ENCODE measurements at regions not wholly inside any gene's neighbourhood (a gene's known extent, or its start where the extent isn't known, plus 50 kb on each side); places are given as distances from the start of the nearest gene placed in this dataset.

DNA sequence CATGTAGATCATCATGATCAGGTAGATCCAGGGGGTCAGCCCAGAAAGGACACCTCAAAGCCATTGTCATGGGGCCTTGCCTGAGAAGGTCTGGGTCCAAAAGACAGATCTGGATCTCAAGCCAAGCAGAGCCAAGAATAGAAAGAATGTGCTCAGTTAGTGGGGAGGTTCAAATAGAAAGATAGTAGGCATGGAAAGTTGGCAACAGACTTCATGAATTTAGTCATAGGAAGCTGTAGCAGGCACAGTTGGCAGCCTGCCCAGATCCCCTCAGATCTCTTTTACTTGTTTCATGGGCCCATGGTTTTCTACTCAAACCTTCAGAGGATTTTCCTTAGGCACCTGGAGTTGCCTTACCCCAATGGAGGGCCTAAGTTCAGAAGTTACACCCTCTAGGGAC is 767.0 kb downstream of the SLC4A3 start:
- H3K27me3 ChIP-seq (ENCODE audit: insufficient read depth, low read length), result no peaks in the 10 kb centered on the region
- H2AFZ ChIP-seq (ENCODE audit: low read length, unreplicated experiment), result no peak overlapping the region

GRCh38 chr2:220396287-220396686 is 768.9 kb downstream of the SLC4A3 start:
- H3K27me3 ChIP-seq (ENCODE audit: insufficient read depth, low read length), result no peaks in the 10 kb centered on the region
- no peak overlapping the region for H3K27ac ChIP-seq (ENCODE audit: low read depth, low read length)
- no peak overlapping the region for H2AFZ ChIP-seq (ENCODE audit: low read length, unreplicated experiment)
- H3K4me3 ChIP-seq (ENCODE audit: low read depth, low read length), result no peak overlapping the region
- H3K4me1 ChIP-seq (ENCODE audit: control insufficient read depth, insufficient read depth, low read length, unreplicated experiment), result peaks cover 3% of the 10 kb centered on the region
- no peaks in the 10 kb centered on the region for H3K36me3 ChIP-seq (ENCODE audit: insufficient read depth, low read length)
- H3K79me2 ChIP-seq (ENCODE audit: control insufficient read depth, insufficient read depth, low read length, unreplicated experiment), result no peaks in the 10 kb centered on the region

More for the DNA sequence above, 767.0 kb downstream of the SLC4A3 start:
- Histone ChIP-seq H3K27ac (ENCODE audit: low read depth, low read length) (no peak overlapping the region), H3K36me3 (ENCODE audit: insufficient read depth, low read length) (no peaks in the 10 kb centered on the region), H3K79me2 (ENCODE audit: control insufficient read depth, insufficient read depth, low read length, unreplicated experiment) (no peaks in the 10 kb centered on the region), H3K4me1 (ENCODE audit: control insufficient read depth, insufficient read depth, low read length, unreplicated experiment) (peaks cover 3% of the 10 kb centered on the region), H3K4me3 (ENCODE audit: low read depth, low read length) (no peak overlapping the region)

DNA sequence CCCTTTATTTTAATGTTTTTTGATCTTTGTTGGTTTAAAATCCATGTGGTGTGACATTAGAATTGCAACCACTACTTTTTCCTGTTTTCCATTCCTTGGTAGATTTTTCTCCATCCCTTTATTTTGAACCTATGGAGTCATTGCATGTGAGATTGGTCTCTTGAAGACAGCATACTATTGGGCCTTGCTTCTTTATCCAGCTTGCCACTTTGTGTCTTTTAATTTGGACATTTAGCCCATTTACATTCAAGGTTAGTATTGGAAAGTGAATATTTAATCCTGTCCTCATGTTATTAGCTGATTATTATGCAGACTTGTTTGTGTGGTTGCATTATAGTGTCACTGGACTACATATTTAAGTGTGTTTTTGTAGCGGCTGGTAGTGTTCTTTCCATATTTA is 782.9 kb downstream of the SLC4A3 start:
- no peaks in the 10 kb centered on the region for H3K4me1 ChIP-seq (ENCODE audit: control insufficient read depth, insufficient read depth, low read length, unreplicated experiment)

DNA sequence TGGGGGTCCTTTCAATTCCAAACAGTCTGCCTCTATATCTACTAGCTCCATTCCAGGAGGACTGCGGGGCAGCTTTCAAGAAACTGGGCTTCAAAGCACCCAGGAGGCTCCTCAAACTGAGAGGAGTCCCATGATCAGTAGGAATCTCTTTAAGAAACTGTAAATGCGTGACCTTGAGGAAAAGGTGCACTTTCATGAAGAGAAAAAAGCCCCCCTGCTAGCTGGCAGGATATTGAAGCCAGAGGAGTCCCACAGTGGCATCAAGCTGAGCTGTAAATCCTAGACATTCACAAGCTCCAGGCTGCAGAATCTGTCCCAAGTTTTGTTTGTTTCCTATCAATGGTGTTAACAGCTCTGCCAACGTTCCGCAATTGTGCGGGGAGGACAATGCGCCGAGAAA is 790.1 kb downstream of the SLC4A3 start:
- Histone ChIP-seq H3K36me3 (ENCODE audit: insufficient read depth, low read length) (no peaks in the 10 kb centered on the region), H3K27ac (ENCODE audit: low read depth, low read length) (no peak overlapping the region)

More for the DNA sequence above, 782.9 kb downstream of the SLC4A3 start:
- no peak overlapping the region for H2AFZ ChIP-seq (ENCODE audit: low read length, unreplicated experiment)
- no peaks in the 10 kb centered on the region for H3K79me2 ChIP-seq (ENCODE audit: control insufficient read depth, insufficient read depth, low read length, unreplicated experiment)
- no peaks in the 10 kb centered on the region for H3K36me3 ChIP-seq (ENCODE audit: insufficient read depth, low read length)
- no peak overlapping the region for H3K27ac ChIP-seq (ENCODE audit: low read depth, low read length)
- H3K4me3 ChIP-seq (ENCODE audit: low read depth, low read length), result no peak overlapping the region
- no peaks in the 10 kb centered on the region for H3K27me3 ChIP-seq (ENCODE audit: insufficient read depth, low read length)

GRCh38 chr2:220419647-220420046 is 792.2 kb downstream of the SLC4A3 start:
- H3K4me1 ChIP-seq (ENCODE audit: control insufficient read depth, insufficient read depth, low read length, unreplicated experiment), result no peaks in the 10 kb centered on the region
- H3K27me3 ChIP-seq (ENCODE audit: insufficient read depth, low read length), result no peaks in the 10 kb centered on the region
- H3K4me3 ChIP-seq (ENCODE audit: low read depth, low read length), result no peak overlapping the region
- H2AFZ ChIP-seq (ENCODE audit: low read length, unreplicated experiment), result no peak overlapping the region
- H3K36me3 ChIP-seq (ENCODE audit: insufficient read depth, low read length), result no peaks in the 10 kb centered on the region
- no peaks in the 10 kb centered on the region for H3K79me2 ChIP-seq (ENCODE audit: control insufficient read depth, insufficient read depth, low read length, unreplicated experiment)
- H3K27ac ChIP-seq (ENCODE audit: low read depth, low read length), result no peak overlapping the region

More for the DNA sequence above, 790.1 kb downstream of the SLC4A3 start:
- Histone ChIP-seq H2AFZ (ENCODE audit: low read length, unreplicated experiment) (no peak overlapping the region), H3K79me2 (ENCODE audit: control insufficient read depth, insufficient read depth, low read length, unreplicated experiment) (no peaks in the 10 kb centered on the region), H3K4me1 (ENCODE audit: control insufficient read depth, insufficient read depth, low read length, unreplicated experiment) (no peaks in the 10 kb centered on the region), H3K4me3 (ENCODE audit: low read depth, low read length) (no peak overlapping the region), H3K27me3 (ENCODE audit: insufficient read depth, low read length) (no peaks in the 10 kb centered on the region)

GRCh38 chr2:220420820-220421219 is 793.4 kb downstream of the SLC4A3 start:
- Histone ChIP-seq H3K36me3 (ENCODE audit: insufficient read depth, low read length) (no peaks in the 10 kb centered on the region), H3K4me1 (ENCODE audit: control insufficient read depth, insufficient read depth, low read length, unreplicated experiment) (no peaks in the 10 kb centered on the region), H3K4me3 (ENCODE audit: low read depth, low read length) (no peak overlapping the region), H3K79me2 (ENCODE audit: control insufficient read depth, insufficient read depth, low read length, unreplicated experiment) (no peaks in the 10 kb centered on the region), H3K27ac (ENCODE audit: low read depth, low read length) (no peak overlapping the region), H2AFZ (ENCODE audit: low read length, unreplicated experiment) (no peak overlapping the region), H3K27me3 (ENCODE audit: insufficient read depth, low read length) (no peaks in the 10 kb centered on the region)

- no peak overlapping the region for H3K27ac ChIP-seq (ENCODE audit: low read depth, low read length)
- no peaks in the 10 kb centered on the region for H3K4me1 ChIP-seq (ENCODE audit: control insufficient read depth, insufficient read depth, low read length, unreplicated experiment)
- no peaks in the 10 kb centered on the region for H3K36me3 ChIP-seq (ENCODE audit: insufficient read depth, low read length)
- H3K27me3 ChIP-seq (ENCODE audit: insufficient read depth, low read length), result no peaks in the 10 kb centered on the region
- no peaks in the 10 kb centered on the region for H3K79me2 ChIP-seq (ENCODE audit: control insufficient read depth, insufficient read depth, low read length, unreplicated experiment)
- H2AFZ ChIP-seq (ENCODE audit: low read length, unreplicated experiment), result no peak overlapping the region
- no peak overlapping the region for H3K4me3 ChIP-seq (ENCODE audit: low read depth, low read length)
Measured at GRCh38 chr2:220422676-220423075, 795.2 kb downstream of the SLC4A3 start.

- no peak overlapping the region for H2AFZ ChIP-seq (ENCODE audit: low read length, unreplicated experiment)
- H3K4me1 ChIP-seq (ENCODE audit: control insufficient read depth, insufficient read depth, low read length, unreplicated experiment), result no peaks in the 10 kb centered on the region
- no peak overlapping the region for H3K27ac ChIP-seq (ENCODE audit: low read depth, low read length)
- no peak overlapping the region for H3K4me3 ChIP-seq (ENCODE audit: low read depth, low read length)
- H3K36me3 ChIP-seq (ENCODE audit: insufficient read depth, low read length), result no peaks in the 10 kb centered on the region
- H3K79me2 ChIP-seq (ENCODE audit: control insufficient read depth, insufficient read depth, low read length, unreplicated experiment), result no peaks in the 10 kb centered on the region
- H3K27me3 ChIP-seq (ENCODE audit: insufficient read depth, low read length), result no peaks in the 10 kb centered on the region
Measured at GRCh38 chr2:220424561-220424960, 797.1 kb downstream of the SLC4A3 start.

- Histone ChIP-seq H3K79me2 (ENCODE audit: control insufficient read depth, insufficient read depth, low read length, unreplicated experiment) (no peaks in the 10 kb centered on the region), H3K4me1 (ENCODE audit: control insufficient read depth, insufficient read depth, low read length, unreplicated experiment) (no peaks in the 10 kb centered on the region), H3K4me3 (ENCODE audit: low read depth, low read length) (no peak overlapping the region), H3K27me3 (ENCODE audit: insufficient read depth, low read length) (no peaks in the 10 kb centered on the region), H2AFZ (ENCODE audit: low read length, unreplicated experiment) (no peak overlapping the region), H3K36me3 (ENCODE audit: insufficient read depth, low read length) (no peaks in the 10 kb centered on the region), H3K27ac (ENCODE audit: low read depth, low read length) (no peak overlapping the region)
Measured at GRCh38 chr2:220432645-220433044, 805.2 kb downstream of the SLC4A3 start.

GRCh38 chr2:220433131-220433530 is 805.7 kb downstream of the SLC4A3 start:
- no peak overlapping the region for H3K27ac ChIP-seq (ENCODE audit: low read depth, low read length)
- H3K27me3 ChIP-seq (ENCODE audit: insufficient read depth, low read length), result no peaks in the 10 kb centered on the region
- H2AFZ ChIP-seq (ENCODE audit: low read length, unreplicated experiment), result no peak overlapping the region
- H3K36me3 ChIP-seq (ENCODE audit: insufficient read depth, low read length), result no peaks in the 10 kb centered on the region
- no peaks in the 10 kb centered on the region for H3K4me1 ChIP-seq (ENCODE audit: control insufficient read depth, insufficient read depth, low read length, unreplicated experiment)
- H3K79me2 ChIP-seq (ENCODE audit: control insufficient read depth, insufficient read depth, low read length, unreplicated experiment), result no peaks in the 10 kb centered on the region
- no peak overlapping the region for H3K4me3 ChIP-seq (ENCODE audit: low read depth, low read length)

DNA sequence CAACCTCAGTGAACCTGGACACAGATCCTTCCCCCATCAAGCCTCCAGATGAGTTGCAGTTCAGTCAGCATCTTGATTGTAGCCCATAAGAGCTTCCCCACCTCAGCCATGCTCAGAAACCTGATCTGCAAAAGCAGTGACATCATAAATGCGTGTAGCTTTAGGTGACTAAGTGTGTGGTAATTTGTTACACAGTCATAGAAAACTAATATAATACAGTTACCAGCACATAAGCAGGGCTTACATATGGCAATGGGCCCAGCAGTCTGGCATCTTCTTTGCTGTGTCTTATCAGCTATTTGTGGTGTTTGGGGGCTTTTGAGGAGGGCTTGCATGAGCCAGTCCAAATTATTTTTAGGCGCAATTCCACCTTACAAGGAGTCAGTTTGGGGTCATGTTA is 807.0 kb downstream of the SLC4A3 start:
- no peak overlapping the region for H3K4me3 ChIP-seq (ENCODE audit: low read depth, low read length)
- H3K79me2 ChIP-seq (ENCODE audit: control insufficient read depth, insufficient read depth, low read length, unreplicated experiment), result no peaks in the 10 kb centered on the region
- no peak overlapping the region for H3K27ac ChIP-seq (ENCODE audit: low read depth, low read length)
- no peaks in the 10 kb centered on the region for H3K27me3 ChIP-seq (ENCODE audit: insufficient read depth, low read length)
- no peak overlapping the region for H2AFZ ChIP-seq (ENCODE audit: low read length, unreplicated experiment)
- H3K36me3 ChIP-seq (ENCODE audit: insufficient read depth, low read length), result no peaks in the 10 kb centered on the region
- no peaks in the 10 kb centered on the region for H3K4me1 ChIP-seq (ENCODE audit: control insufficient read depth, insufficient read depth, low read length, unreplicated experiment)
